GM19452 (cell line): ENCODE measurements at regions not wholly inside any gene's neighbourhood (a gene's known extent, or its start where the extent isn't known, plus 50 kb on each side); places are given as distances from the start of the nearest gene placed in this dataset.
"Not testable (repeated sequence)": the region's sequence is repeated elsewhere in the genome, so short reads cannot be mapped to it uniquely, and the experiment has no call there.

ENCODE experiments used
- ATAC-seq: cut with Tn5 transposase; IDR thresholded peaks from one replicate; pipeline ENCODE4 v1.9.1; 2021; ENCODE audit not compliant: unreplicated experiment

DNA sequence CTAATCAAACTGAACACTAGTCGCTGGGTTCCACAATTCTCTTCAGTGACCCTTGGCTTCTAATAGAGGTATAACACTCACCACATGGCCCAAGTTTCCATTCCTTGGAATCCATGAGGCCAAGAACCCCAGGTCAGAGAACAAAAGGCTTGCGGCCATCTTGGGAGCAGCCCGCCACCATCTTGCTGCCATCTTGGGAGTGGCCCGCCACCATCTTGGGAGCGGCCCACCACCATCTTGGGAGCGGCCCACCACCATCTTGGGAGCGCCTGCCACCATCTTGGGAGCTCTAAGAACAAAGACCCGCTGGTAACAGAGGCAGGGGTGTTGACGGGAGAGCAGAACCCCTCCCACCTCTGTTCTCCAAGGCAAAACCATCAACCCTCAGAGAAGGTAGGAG lies 493.4 kb downstream of the MATN1 start:
- no peak for ATAC-seq

DNA sequence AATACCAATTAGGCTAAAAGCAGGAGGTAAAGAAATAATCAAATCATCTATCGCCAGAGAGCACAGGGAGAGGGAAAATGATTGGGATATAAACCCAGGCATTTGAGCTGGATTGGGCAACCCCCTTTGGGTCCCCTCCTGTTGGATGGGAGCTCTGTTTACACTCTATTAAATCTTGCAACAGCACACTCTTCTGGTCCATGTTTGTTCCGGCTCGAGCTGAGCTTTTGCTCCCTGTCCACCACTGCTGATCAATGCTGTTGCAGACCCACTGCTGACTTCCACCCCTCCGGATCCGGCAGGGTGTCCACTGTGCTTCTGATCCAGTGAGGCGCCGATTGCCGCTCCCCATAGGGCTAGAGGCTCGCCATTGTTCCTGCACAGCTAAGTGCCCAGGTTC lies 493.8 kb downstream of the MATN1 start:
- no peak for ATAC-seq

DNA sequence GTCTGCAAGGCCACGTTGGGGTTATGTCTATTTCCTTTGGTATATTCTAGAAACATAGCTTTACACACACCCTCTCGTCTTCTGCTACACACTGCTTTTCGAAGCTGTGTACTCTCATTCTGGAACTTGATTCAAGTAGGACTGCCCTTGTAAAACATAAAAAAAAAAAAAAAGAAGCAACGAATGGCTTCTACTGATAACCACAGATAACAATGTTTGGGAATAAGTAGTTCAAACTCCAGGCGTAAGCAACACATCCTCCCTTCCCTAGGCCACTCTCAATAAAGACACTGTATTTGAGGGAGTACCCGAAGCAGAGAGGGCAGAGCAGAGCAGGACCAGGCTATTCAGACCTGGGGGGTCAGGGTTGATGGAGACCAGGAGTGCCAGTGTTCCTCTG lies 496.7 kb downstream of the MATN1 start:
- no peak for ATAC-seq

DNA sequence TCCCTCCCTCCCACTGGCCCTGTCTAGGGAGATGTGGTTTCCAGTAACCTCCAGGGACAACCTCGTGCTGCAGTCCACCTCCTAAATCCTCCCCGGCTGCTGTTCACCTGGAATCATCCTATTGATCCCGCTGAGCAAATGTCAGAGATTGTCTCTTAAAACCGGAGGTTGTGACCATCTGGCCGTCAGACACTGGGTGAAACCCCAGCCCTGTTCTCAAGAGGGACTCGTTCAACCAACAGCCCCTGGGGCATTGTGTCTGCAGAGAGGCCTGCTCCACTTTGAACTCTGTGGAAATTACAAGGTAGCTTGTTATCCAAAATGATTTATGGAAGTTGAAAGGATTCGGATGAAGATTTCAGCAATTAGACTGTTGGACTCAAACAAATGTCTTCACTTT lies 498.0 kb downstream of the MATN1 start:
- ATAC-seq, result no peak

DNA sequence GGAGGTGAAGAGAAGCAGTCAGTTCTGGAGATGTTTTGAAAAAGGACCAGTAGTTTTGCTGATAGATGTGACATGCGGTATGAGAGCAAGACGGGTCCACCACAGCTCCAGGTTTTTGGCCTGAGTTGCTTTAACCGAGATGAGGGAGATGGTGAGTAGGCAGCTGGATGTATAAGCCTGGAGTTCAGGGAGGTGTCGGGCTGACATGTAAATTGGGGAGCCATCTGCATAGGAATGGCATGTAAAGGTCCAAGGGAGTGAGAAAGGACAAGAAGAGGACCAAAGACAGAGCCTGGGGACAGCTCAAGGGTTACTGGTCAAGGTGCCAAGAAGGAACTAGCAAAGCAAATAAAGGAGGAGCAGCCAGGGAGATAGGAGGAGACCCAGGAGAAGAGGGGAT lies 503.7 kb downstream of the MATN1 start:
- no peak for ATAC-seq

DNA sequence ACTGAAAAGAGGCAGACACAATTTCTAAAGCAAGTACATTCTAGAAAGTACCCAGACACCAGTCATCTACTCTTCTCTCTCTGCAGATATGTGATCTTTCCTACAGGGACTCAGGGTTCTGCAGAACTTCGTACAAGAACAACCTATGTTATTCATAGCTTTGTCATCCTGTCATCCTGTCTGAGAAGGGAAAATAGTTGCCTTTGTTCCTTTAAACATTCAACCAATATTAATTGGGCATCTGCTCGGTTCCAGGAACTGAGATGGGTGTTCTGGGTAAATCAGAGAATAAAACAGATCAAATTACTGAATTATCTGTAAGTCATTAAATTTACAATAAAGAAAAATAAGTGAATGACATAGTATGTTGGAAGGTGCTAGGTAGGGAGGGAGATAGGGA lies 504.9 kb downstream of the MATN1 start:
- ATAC-seq, result no peak

DNA sequence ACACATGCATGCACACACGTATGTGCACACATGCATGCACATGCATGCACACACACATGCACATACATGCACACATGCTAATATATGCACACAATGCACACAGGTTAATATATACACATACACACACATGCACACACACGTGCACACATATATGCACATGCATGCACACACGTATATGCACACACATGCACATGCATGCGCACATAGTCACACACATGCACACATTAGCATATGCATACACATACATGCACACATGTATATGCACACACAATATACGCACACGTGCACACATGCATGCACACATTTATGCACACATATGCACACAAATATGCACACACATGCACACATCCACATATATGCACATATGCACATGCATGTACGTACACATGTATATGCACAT lies 506.8 kb downstream of the MATN1 start:
- ATAC-seq, result no peak

DNA sequence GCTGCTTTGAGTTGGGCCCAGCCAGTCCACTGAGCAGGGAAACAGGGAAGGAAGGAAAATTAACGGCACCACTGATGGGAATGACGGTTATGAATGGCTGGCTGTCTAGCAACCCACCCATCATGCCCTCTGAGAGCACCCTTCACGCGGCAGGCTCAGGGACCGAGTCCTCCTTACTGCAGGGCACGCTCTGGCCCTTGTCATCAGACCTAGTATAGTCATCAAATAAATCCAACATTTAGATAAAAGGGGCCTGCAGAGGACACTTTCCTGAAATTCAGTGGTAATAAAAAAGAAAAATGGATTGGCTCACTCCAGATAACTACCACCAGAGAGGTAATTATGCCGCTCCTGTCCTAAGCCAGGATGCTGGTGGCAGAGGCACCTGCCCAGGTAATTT lies 509.4 kb downstream of the MATN1 start:
- ATAC-seq, result no peak

DNA sequence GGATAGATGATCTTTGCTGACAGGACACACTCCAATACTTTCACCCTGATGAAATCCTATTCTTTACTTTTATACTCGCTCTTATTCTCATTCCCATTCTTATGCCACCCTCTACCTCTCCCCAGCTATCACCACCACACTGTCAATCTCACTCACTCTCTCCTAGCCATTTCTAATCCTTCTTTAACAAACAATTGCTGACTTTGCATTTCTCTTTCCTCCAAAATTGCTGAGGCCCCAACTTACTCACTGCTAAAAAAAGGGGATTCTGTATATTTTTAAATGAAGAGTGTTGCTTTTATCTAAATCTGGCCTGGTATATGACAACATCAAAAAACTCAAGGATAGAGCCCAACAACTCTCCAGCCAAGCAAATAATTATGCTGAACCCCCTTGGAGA lies 515.4 kb downstream of the MATN1 start:
- not testable (repeated sequence) for ATAC-seq

DNA sequence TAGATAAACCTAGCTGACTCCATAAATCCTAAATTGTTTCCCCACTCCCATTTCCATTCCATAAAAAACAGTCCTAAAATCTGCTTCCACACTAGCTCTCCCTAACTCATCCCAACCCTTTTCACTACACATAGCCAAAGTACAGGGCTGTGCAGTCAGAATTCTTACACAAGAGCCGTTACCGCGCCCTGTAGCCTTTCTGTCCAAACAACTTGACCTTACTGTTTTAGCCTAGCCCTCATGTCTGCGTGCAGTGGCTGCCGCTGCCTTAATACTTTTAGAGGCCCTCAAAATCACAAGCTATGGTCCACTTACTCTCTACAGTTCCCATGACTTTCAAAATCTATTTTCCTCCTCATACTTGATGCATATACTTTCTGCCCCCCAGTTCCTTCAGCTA lies 516.8 kb downstream of the MATN1 start:
- ATAC-seq, result not testable (repeated sequence)

DNA sequence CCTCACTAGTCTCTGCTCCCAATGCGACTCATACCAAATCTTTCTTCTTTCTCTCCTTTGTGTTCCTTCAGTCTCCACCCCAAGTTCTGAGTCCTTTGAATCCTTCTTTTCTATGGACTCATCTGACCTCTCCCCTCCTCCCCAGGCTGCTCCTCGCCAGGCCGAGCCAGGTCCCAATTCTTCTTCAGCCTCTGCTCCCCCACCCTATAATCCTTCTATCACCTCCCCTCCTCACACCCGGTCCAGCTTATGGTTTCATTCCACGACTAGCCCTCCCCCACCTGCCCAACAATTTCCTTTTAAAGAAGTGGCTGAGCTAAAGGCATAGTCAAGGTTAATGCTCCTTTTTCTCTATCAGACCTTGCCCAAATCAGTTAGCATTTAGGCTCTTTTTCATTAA lies 518.5 kb downstream of the MATN1 start:
- not testable (repeated sequence) for ATAC-seq

DNA sequence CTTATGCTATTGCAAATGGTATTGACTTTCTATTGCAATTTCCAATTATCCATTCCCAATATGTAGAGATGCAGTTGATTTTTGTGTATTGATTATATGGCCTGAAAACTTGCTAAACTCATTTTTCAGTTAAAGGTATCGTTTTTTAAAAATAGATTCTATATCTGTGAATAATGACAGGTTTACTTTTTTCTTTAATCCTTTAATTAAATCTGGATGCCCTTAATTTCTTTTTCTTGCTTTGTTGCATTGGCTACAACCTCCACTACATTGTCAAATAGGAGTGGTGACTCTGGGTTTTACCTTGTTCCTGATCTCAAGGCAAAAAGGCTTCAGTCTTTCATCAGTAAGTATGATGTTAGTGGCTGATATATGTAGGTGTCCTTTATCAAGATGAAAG lies 522.4 kb downstream of the MATN1 start:
- no peak for ATAC-seq

DNA sequence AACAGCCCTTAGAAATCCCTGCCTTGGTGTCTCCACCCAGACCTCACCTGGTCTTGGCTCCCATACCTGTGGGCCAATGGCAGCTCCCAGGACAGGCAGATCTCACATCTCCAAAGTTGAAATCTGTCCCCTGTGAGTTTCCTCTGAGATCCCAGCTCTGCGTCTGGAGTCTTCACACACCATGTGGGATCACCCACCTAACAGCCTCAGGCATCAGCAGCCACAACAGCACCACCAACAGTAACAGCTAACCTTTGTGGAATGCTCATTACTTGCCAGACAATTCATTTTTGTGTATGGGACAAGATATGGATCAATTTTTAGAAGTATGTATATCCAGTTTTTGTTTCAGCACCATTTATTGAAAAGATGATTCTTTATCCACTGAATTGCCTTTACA lies 523.2 kb downstream of the MATN1 start:
- no peak for ATAC-seq

DNA sequence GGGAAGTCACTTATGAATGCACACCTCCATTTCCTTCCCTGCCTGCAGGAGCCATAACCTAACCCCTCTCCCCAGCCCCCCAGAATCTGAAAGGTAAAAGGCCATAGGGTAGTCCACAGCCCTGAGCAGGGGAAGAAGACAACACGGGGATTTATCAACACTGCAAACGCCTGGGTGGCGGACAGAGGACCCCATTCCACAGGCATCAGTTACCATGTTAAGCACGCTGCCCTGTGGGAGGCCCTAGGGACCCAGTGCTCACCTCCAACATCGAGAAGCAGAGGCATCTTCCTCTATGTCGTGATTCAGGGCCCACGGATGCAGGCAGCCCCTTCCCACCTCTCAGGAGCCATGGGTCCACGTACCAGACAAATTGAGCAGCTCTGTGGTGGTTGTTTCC lies 523.8 kb downstream of the MATN1 start:
- no peak for ATAC-seq

DNA sequence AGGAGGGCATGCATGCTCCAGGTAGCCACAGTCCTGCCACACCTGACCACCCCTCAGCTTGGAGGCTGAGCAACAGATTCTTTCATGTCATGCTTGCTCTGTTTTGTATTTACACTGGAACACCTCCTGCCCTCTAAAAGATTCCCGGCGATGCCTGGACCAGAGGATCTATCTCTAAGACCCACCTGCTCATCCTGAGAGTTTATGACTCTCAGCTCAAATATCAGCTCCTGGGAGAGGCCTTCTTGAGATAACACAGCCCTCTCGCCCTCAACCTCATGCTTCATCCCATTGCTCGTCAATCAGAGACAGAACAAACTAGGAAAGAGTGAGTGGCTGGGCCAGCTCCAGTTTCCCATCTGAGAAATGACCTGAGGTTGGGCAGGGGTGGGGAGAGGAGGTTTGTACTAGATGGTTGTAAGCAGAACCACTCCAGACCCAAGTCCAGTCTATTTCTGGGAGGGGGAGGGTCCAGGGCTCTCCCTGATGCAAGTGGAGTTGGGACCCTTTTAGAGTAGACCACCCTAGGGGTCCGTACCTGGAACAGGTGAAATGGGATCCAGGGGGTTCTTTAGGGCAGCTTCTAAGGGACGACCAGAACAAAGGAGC lies 524.5 kb downstream of the MATN1 start:
- no peak for ATAC-seq

DNA sequence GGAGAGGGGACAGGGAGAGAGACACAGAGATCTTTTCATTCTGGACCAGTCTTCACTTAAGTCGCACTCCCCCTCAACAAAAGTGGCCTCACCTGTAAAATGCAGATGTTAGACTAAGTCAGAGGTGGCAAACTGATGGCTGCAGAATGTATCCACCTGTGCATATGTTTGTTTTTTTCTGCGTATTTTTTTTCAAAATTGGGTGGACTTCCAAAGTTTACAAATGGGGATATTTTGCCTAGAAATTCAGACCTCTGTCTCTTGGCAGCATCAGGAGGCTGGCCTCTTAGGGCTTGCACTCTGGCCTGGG lies 525.0 kb downstream of the MATN1 start:
- ATAC-seq, result no peak

DNA sequence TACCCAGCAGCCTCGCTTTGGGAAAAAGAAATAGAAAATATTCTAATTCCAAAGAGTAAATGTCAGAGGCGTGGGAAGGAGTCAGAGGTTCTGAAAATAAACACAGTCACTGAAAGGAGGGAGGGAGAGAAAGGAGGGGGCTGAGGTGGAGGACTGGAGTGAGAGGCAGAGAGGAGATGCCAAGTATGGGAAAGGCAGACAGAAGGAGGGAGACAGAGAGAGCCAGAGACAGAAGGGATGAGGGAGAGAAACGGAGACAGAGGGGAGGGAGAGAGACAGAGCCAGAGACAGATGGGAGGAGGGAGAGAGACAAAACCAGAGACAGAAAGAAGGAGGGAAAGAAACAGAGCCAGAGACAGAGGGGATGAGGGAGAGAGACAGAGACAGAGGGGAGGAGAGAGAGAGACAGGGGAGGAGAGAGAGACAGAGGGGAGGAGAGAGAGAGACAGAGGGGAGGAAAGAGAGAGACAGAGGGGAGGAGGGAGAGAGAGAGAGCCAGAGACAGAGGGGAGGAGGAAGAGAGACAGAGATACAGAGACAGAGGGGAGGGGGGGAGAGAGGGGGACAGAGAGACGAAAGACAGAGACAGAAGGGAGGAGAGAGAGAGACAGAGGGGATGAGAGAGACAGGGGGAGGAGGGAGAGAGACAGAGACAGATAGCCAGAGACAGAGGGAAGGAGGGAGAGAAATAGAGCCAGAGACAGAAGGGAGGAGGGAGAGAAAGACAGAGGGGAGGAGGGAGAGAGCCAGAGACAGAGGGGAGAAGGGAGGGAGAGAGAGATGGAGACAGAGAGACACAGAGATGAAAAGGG lies 525.5 kb downstream of the MATN1 start:
- ATAC-seq, result no peak

DNA sequence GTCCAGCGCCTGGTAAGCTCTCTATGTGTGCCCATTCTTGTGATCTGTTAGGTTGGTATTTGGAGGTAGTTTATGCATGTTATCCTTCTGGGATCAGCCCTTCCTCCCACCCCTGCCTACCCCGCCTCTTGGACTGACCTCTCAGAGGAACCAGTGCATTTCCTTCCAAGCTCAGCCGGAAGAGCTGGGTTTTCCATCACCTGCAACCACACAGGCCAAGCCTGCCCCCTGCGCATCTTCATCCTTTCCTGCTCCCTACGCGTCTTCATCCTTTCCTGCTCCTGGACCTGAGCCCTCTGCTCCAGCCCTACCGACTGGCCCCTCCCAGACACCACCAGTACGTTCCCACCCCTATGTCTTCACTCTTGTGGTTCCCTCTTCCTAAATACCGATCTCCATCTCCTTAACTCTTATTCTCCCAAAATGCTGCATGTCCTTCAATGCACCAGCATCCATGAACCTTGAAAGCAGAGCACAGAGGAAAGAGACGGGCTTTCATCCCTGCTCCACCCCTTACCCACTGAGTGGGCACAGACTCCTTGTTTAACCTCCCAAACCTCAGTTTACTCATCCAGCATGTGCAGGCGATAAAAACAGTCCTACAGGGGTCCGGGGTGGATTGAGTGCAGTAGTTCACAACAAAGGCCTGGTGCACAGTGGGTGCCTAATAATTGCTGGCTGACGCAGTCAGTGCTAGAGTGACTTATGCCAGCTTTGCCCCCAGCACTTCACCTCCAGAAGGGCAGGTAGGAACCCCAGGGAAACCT lies 526.3 kb downstream of the MATN1 start:
- no peak for ATAC-seq

DNA sequence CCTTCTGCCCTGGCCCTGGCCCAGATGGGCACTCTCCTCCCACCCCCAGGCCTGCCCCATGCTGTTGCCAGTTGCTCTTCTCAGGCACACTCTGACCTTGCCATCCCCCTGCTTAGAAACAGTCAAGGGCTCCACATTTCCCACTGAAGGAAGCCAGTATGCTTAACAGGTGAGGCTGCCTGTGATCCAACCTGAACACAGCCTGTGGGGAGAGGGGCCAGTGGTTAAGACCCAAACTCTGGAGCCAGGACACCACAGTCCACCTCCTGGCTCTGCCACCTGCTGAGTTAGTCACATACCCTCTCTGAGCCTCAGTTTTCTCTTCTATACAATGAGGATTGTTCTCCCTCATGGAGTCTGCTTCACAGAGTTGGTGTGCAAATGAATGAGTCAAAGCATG lies 526.9 kb downstream of the MATN1 start:
- ATAC-seq, result no peak

DNA sequence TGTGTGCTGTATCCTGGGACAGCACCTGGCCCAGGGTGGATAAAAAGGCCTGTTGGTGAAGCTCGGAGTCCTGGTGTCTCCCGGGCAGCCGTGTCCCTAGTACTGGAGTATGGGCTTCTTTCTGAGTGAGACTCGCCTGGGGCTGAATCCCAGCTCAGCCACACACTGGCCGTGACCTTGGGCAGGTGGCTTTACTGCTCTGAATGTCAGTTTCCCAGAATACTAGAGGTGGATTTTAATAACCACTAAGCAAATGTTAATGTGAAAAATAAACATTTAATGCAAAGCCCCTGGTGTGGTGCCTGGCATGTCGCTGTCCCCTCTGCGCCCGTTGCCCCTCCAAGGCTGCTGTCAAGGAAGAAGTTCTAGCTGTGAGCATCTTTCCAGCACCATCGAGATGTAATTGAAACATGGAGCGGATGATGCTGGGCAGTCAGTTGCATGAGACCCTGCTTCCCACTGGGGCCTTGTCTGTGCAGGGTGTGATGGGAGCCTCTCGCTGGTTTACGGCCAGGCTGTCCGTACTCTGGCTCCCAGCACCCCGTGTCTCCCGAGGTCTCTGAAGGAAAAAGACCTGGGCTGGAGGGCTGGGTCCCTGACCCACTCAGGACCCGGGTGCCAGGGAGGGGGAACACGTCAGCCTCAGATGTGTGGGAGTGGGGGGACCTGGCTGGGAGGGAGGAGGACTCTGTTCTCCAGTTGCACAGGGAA lies 527.8 kb downstream of the MATN1 start:
- no peak for ATAC-seq

DNA sequence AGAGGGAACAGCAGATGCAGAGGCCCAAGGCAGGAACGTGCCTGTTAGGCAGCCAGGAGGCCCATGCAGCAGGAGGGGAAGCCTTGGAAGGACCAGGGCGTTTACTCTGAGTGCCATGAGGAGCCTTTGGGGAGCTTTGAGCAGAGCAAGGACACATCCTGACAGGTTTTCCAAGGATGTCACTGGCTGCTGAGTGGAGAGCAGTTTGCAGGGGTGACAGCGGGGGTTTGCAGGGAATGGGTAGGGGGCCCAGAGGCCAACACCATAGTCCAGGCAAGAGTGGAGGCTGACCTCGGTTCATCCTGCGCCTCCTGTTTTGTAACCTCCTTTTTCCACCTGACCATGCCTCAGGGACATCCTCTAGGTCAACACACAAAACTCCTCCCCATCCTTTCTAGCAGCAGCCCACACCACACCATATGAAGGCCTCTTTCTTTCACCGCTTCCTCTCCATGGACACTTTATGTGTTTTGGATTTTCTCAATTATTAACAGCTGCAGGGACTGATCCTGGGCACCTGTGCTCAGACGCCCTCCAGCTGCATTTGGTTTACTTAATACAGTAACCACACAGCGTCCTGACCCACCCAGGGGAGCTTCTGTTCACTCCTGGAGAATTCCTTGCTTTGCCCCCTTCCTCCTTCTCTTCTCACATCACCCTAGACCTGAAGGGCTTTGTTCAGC lies 528.5 kb downstream of the MATN1 start:
- no peak for ATAC-seq
